Endothelial cell (in vitro differentiated cells): ENCODE measurements at regions not wholly inside any gene's neighbourhood (a gene's known extent, or its start where the extent isn't known, plus 50 kb on each side); places are given as distances from the start of the nearest gene placed in this dataset.
A peak's percentile ranks its signal among the peaks of the same experiment; 100 is the strongest.

Experiments
- DNase-seq: peaks from one replicate; pipeline ENCODE4 v3.0.0; 2021; ENCODE audit warnings: low spot score
- H3K27ac Mint-ChIP-seq: one replicate; pipeline ENCODE4 v1.8.0; 2021; ENCODE audit warnings: mixed read lengths, inconsistent platforms; ENCODE audit not compliant: unreplicated experiment
- H3K27me3 Mint-ChIP-seq: one replicate; pipeline ENCODE4 v1.8.0; 2021; ENCODE audit warnings: mild to moderate bottlenecking, moderate library complexity, mixed read lengths, inconsistent platforms; ENCODE audit not compliant: unreplicated experiment
- H3K36me3 Mint-ChIP-seq: one replicate; pipeline ENCODE4 v1.8.0; 2021; ENCODE audit warnings: mild to moderate bottlenecking, low read depth, mixed read lengths, inconsistent platforms; ENCODE audit not compliant: unreplicated experiment
- H3K4me1 Mint-ChIP-seq: one replicate; pipeline ENCODE4 v1.8.0; 2021; ENCODE audit warnings: mild to moderate bottlenecking, mixed read lengths, inconsistent platforms; ENCODE audit not compliant: unreplicated experiment
- H3K4me3 Mint-ChIP-seq: one replicate; pipeline ENCODE4 v1.8.0; 2021; ENCODE audit warnings: mild to moderate bottlenecking, mixed read lengths, inconsistent platforms; ENCODE audit not compliant: unreplicated experiment
- H3K9me3 Mint-ChIP-seq: one replicate; pipeline ENCODE4 v1.8.0; 2021; ENCODE audit warnings: mixed read lengths, inconsistent platforms; ENCODE audit not compliant: unreplicated experiment
- CTCF ChIP-seq: fragments of 200-600 bp; sonication (generic); IDR thresholded peaks from one replicate; pipeline ENCODE4 v1.5.0; 2021; ENCODE audit warnings: antibody characterized with exemption; ENCODE audit not compliant: unreplicated experiment

- peaks cover 4% of the 10 kb centered on the region for H3K27me3 Mint-ChIP-seq
- DNase-seq = peak; percentile 66
- no peaks in the 10 kb centered on the region for H3K36me3 Mint-ChIP-seq
- H3K4me3 Mint-ChIP-seq = no peak overlapping the region
- H3K9me3 Mint-ChIP-seq = no peaks in the 10 kb centered on the region
- peak overlapping the region; percentile 76 for H3K27ac Mint-ChIP-seq
- TF ChIP-seq CTCF = peak; percentile 74
- H3K4me1 Mint-ChIP-seq = peaks cover 25% of the 10 kb centered on the region
These were observed 118.3 kb downstream of the CCDC71L start for GRCh38 chr7:106542550-106543220.

- no peak overlapping the region for H3K27ac Mint-ChIP-seq
- no peaks in the 10 kb centered on the region for H3K9me3 Mint-ChIP-seq
- DNase-seq = no peak
- H3K27me3 Mint-ChIP-seq = peaks cover 3% of the 10 kb centered on the region
- H3K36me3 Mint-ChIP-seq = peaks cover 3% of the 10 kb centered on the region
- H3K4me1 Mint-ChIP-seq = peaks cover 24% of the 10 kb centered on the region
- H3K4me3 Mint-ChIP-seq = no peak overlapping the region
- TF ChIP-seq CTCF = no peak
These were observed 122.3 kb downstream of the CCDC71L start for GRCh38 chr7:106538638-106539037.

GRCh38 chr7:106537119-106537518, 123.8 kb downstream of the CCDC71L start:
- Mint-ChIP-seq H3K27me3 (peaks cover 1% of the 10 kb centered on the region), H3K27ac (peak overlapping the region; percentile 22), H3K36me3 (peaks cover 3% of the 10 kb centered on the region), H3K4me3 (no peak overlapping the region), H3K4me1 (peaks cover 11% of the 10 kb centered on the region), H3K9me3 (no peaks in the 10 kb centered on the region)
- TF ChIP-seq CTCF = no peak
- DNase-seq = no peak

- H3K27me3 Mint-ChIP-seq = peaks cover 1% of the 10 kb centered on the region
- peaks cover 11% of the 10 kb centered on the region for H3K4me1 Mint-ChIP-seq
- H3K27ac Mint-ChIP-seq = no peak overlapping the region
- DNase-seq = no peak
- no peak overlapping the region for H3K4me3 Mint-ChIP-seq
- peaks cover 3% of the 10 kb centered on the region for H3K36me3 Mint-ChIP-seq
- no peaks in the 10 kb centered on the region for H3K9me3 Mint-ChIP-seq
- TF ChIP-seq CTCF = no peak
These were observed 124.9 kb downstream of the CCDC71L start for GRCh38 chr7:106536079-106536478.

- Mint-ChIP-seq H3K4me1 (peaks cover 11% of the 10 kb centered on the region), H3K27ac (no peak overlapping the region), H3K9me3 (no peaks in the 10 kb centered on the region), H3K36me3 (peaks cover 3% of the 10 kb centered on the region), H3K4me3 (no peak overlapping the region), H3K27me3 (peaks cover 1% of the 10 kb centered on the region)
- DNase-seq = no peak
- TF ChIP-seq CTCF = no peak
These were observed 125.6 kb downstream of the CCDC71L start for GRCh38 chr7:106535234-106535932.
